ENCODE measurements at regions not wholly inside any gene's neighbourhood (a gene's known extent, or its start where the extent isn't known, plus 50 kb on each side); places are given as distances from the start of the nearest gene placed in this dataset.

DNA sequence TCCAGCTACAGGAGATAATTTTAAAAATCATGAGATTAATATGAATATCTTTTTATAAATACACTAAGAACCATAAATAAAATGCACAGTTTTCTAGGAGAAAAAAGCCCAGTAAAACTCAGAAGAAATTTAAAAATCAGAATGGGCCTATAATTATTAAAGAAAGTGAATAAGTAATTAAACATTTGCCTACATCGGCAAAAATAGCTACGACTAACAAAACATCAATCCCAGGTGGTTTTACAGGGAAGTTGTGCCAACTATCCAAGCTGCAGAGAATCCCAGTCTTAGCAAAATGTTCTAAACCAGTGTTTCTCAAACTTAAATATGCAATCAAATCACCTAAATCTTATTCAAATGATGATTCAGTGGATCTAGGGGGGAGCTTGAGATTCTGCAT lies 180.0 kb downstream of the TRIM29 start:
- TF ChIP-seq CTCF (conservative IDR thresholded peaks at IDR 0.05 in 1 of 2, IDR thresholded peaks at IDR 0.05 in 1 of 2; ENCODE audit: extremely low read depth in 1 of 2, insufficient read depth in 1 of 2, low read depth in 1 of 2, low read length in 2 of 2), result no peak
- TF ChIP-seq EZH2 (IDR thresholded peaks at IDR 0.05; ENCODE audit: borderline replicate concordance, low read length), result no peak
